Ecto neural progenitor cell (in vitro differentiated cells): ENCODE measurements at regions not wholly inside any gene's neighbourhood (a gene's known extent, or its start where the extent isn't known, plus 50 kb on each side); places are given as distances from the start of the nearest gene placed in this dataset.
A peak's percentile ranks its signal among the peaks of the same experiment; 100 is the strongest.

Experiments
- DNase-seq: peaks from one replicate; pipeline ENCODE4 v3.0.0-alpha.2; 2018; ENCODE audit warnings: low spot score

DNA sequence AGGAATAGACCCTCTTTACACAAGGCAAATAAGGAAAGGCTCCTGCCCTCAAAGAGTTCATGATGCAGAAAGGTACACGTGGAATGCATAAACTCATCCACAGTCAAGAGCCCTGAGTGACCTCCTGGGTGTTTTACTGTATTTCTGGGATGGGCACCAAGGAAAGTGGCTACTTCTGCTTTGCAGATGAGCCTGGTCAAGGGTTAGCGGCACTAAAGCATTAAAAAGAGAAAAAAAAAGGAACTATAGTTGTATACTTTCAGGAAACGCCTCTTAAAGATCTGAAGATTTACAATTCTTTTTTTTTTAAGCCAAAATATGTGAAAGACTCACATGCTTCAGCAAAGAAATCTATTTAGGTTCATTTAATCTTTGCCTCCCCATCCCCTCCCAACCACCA is 366.2 kb upstream of the PDE4D start:
- no peak for DNase-seq

DNA sequence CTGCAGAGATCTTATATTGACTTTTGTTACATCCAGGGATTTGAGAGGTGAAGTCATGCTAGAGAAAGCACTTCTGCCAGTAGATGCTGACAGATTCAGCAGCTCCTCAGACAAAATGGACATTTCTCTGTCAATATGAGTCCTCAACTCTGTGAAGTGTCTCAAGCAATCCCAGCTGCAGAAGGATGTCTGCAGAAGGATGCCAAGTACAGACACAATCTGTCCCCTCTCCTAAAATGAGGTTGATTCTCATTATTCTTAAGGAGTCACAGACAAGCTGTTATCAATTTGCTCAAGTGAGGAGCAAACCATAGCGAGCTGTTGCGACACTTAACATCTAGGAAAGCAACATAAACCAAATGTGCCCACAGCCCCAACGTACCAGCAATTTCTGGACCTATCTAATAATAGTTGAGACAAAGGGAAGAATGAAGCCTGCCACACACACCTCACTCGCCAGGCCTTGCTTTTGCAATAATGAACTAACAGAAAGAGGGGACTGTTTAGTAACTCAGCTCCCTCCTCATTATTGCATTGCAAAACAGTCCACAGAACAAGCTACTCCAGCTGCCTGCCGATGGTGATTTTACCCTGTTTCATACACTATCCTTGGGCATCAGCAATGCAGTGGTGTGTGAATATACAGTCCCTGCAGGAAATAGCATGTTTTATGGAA is 364.2 kb upstream of the PDE4D start:
- DNase-seq = no peak

DNA sequence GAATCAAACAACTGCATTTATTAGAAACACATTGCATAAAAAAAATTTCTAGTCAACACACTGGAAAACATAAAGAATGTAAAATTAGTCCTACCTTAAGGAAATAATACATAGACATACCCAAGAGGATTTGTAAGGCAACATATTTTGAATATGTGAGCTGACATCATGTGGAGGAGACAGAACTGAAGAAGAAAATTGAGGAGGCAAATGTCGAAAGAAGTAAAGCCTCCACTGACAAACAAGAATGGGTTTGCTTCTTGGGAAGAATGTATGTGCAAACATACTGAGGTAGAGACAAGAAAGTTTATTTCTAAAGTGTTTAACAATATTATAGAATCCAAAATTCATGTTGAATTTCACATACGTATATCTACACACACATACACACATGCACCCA is 363.0 kb upstream of the PDE4D start:
- DNase-seq = no peak

DNA sequence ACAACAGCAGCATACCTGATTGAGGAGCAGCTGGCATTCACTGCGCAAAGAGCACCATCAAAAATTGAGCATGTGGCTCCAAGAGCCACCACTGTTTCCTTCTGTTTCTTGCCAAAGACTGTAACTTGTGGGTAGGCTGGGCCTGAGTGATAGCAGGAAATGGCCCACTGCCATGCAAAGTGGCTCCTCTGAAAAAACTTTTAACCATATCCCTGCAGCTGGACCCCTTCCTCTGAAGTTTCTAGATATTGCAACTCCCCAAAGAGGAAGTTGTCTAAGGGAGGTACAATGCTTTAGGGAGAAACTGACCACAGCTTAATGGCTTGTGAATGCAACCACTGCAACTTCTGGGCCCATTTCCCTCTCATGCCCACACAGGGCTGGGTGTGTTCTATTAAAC is 355.4 kb upstream of the PDE4D start:
- no peak for DNase-seq

DNA sequence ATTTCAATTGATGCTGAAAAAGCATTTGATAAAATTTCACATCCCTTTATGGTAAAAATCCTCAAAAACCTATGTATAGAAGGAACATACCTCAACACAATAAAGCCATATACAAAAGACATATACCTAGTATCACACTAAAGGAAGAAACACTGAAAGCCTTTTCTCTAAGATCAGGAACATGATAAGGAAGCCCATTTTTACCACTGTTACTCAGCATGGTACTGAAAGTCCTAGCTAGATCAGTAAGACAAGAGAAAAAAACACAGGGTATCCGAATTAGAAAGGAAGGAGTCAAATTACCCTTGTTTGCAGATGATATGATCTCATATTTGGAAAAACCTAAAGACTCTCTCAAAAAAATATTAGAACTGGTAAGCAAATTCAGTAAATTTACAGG is 350.2 kb upstream of the PDE4D start:
- no peak for DNase-seq

DNA sequence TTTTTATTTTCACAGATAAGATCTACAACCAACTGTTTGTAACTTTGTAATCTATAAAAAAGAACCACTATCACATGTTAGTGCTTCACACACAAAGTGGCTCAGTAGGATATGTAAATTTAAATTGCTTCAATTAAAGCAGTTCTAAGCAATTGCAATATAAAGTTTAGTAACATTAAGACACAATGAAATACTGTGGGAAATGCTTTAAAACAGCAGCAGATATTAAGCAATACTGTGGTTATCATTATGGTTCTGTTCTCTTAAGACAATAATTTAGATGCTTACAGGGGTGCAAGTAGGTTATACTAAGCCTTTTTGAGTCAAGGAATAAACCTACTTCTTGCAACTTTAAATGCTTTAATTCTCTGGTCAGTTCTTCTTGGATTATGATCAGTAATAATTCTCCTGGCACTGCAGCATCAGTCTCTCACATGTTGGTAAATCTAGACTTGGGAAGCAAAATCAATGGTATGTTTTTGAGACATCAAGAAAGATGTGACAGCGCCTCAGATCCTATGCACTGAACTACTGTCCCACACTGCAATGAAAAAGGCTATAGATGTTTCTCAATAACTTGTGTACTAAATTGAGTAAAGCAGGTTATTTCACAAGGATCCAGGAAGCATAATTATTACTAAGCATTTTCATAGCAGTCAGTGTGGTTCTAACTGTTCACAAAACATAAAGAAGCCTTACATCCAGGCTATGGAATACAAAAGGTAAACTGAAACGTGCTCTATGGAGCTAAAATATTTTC is 338.7 kb upstream of the PDE4D start:
- DNase-seq = no peak

DNA sequence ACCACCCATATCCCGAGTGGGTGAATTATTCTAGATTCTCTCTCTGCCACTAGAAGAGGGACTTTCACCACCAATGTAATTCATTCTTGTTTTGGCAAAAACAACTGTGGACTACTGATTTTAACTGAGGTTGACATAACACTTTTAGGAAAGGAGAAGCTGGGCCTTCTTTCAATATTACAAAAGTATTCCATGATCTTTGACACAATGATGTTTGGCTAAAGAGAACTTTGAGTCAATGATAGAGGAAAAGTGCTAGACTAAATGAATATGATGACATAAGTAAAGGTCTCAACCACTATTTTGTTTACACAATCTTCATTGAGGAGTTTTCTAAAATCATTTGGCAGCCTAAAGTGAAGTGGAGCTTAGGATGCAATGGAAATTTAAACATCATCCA is 336.9 kb upstream of the PDE4D start:
- DNase-seq = no peak

DNA sequence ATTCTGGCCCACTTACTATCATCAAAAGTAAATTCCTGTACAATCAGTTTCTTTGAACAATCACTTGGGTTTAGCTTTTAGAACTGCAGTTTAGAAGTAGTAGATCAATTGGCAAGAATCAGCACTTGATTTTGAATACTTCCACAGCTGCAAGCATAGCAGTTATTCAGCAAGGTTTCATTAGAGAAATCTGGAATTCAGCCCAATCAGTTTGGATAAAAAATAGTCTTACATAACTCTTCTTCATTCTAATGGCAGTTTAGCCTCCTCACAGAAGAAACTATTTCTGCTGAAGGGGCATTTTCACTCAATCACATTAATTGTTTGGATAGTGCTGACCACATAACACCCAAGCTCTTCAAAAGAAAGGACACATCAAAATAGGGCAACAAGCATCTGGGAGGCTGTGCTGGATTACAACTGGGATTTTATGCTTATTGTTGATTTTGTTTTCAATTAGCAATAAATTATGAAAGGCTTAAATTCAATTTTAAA is 336.2 kb upstream of the PDE4D start:
- DNase-seq = no peak

DNA sequence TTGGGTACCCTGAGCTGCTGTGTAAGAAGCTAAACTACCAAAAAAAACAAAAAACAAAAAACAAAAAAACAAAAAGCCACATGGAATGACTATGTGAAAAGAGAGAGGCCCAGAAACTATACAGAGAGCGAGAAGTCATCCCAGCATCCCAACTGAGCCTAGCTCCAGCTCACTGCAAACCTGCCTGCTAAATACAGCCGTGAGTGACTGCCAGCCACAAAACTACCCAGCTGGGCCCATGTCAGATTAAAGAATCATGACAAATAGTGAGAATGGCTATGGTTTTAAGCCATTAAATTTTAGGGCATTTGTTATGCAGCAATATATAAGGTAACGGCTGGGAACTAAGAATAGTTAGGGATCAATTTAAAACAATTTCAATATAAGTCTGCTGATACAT is 335.1 kb upstream of the PDE4D start:
- DNase-seq = no peak

DNA sequence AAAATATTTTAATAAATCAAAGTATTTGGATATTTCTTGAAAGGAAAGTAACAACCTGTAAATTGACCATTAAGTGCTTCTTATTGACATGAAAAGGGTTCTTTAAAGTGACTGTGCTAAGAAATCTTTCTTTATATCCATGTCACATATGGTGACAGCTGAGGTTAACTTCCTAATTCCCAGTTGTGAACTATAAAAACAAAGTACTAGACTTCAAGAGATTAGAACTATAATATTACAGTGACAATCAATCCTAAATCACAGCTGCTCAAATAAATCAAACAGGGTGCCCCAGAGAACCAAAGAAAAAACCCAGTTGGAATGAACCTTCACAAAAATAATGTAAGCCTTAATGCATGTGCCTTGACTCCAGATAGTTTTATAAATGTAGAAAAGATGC is 332.6 kb upstream of the PDE4D start:
- DNase-seq = no peak

DNA sequence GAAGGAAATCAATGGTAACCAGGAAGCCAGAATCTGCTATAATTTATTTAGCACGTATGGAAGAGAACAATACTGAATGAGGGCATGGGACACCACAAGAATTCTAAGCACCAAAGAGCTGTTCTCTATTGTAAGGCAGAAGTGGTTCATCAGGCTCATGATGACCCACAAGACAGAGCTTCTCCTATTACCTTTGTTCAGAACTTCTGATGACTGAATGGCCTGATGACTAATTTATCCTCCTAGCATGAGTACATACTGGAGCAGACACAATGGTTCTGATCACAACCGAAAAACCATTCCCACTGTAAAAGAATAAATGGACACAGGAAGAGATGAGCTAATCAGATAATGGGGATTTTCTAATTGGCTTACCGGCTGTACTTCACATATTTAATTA is 329.8 kb upstream of the PDE4D start:
- DNase-seq = no peak

DNA sequence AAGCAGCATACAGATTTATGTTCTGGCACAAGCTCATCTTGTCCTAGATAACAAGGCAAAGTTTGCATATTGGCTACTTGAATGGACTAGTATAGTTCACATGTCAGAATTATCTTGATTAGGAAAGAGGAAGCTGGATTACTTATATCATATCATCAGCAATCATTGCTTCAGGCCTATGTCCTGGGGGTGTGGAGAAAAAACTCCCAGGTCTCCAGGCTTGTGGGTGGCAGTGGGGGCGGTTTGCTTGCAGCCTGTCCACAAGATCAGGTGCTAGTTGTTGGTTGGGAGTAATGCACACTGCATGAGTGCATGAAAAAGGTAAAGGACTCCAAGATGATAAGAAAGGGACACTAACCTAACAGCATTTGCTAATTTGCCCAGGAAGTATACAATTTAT is 326.4 kb upstream of the PDE4D start:
- DNase-seq = no peak

DNA sequence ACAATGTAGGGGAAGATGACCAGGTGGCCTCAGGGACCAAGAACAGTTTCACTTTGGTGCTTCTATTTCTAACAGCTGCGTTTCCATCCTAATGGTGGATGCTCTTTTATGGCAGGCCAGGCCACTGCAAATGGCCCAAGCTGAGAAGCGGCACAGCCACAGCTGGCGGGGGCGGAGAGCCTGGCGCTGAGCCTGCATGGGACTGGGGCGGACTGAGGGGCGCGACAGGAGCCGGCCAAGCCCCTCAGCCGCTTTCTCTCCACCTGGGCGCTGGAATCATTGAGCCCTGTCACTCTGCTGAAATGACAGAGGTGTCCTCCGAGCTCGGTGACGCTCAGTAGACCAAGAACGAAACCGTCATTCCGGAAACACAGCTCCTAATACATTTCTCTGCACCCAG is 317.3 kb upstream of the PDE4D start:
- DNase-seq = peak; percentile 55

DNA sequence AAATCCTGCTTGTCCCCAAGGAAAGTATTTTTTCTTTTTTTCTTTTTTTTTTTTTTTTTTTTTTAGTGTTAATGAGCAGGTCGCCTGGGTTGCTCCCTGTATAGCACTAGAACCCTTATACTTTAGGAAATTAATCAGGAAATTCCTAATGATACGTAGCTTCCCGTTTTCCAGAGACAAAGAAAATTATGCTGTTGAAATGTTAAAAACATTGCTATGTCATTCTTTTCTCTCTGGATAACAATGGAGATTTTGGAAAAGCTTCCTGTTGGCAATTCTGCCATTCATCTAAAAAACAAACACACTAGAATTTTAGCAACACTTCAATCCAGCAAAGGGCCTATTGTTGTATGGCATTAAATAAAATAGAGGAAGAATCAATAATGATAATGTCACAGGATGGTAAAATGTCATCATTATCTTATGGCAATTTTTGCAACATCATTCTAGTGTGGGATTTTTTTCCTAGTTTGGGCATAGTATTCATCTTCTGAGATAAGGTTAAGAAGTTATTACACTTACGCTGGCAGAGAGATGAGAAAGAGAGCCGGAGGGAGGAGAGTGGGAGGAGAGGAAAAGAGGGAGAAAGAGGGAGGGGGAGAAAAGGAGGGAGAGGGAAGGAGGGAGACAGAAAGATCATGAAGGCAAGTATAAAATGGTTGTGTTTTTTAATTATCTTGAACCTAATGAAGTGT is 315.8 kb upstream of the PDE4D start:
- no peak for DNase-seq

DNA sequence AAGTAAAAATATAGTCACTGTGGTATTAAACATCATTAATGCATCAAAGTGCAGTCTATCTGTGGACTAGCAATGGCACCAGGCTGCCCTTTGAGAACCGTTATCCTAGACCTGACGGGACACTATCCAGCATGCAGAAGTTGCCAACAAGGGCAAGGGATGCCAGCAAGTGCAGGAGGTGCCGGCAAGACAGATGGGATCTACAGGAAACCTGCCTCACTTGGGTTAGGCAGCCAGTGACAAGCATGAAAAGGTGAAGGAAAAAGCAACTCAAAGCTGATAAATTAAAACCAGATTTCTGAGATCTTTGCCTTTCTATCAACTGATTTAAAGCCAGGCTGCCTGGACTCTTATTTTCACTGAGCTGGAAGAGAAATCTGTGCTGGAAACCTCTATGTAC is 315.2 kb upstream of the PDE4D start:
- no peak for DNase-seq

DNA sequence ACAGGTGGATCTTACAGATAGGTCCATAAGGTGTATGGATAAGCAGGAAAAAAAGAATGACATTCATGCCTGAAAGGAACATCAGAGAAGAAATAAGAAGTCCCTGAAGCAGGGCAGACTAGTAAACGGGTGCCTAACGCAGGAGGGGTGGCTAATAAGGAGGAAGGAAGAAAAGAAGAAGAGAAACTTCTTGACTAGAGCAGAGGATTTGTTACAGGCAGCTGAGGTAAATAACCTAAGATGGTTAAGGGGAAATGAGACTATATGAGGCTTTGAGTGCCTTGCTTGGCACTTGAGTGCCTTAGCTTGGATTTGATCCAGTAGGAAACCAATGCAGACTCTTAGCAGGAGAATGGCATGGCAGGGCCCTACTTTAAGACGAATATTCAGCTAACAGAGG is 313.5 kb upstream of the PDE4D start:
- no peak for DNase-seq

DNA sequence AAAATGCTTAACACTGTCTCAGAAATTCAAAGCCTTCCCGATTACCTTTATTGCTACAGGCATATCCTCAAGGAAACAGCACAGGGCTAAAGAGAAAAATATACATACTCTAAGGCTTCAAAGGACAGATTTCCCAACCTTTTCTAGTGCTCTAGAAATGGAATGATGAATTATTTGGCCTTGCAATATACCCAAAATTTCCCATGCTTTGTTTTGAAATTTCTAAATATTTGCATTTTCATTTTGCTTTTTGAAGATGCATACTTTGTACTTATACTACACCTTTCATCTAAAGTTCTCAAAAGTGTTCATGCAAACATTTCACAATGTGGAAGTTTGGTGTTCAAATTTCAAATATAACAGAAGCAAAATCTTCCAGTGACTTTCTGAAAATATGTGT is 312.7 kb upstream of the PDE4D start:
- DNase-seq = no peak

DNA sequence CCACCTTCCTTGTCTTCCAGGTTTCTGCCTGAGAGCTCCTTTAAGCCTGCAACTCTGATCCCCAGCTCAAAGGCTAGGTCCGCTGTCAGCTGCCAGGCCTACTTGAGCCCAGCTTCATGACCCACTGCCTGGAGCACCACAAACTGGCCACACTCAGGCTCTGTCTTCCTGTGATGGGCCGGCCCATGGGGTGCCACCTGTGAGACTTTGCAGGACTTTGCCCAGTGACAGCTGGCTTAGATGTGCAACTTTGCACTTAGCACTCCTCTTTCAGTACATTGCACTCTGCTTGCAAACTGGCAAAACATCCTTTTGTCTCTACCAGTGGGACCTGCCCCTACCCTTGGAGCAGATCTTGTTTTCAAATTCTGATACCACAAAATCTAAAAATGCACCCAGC is 311.5 kb upstream of the PDE4D start:
- DNase-seq = no peak

DNA sequence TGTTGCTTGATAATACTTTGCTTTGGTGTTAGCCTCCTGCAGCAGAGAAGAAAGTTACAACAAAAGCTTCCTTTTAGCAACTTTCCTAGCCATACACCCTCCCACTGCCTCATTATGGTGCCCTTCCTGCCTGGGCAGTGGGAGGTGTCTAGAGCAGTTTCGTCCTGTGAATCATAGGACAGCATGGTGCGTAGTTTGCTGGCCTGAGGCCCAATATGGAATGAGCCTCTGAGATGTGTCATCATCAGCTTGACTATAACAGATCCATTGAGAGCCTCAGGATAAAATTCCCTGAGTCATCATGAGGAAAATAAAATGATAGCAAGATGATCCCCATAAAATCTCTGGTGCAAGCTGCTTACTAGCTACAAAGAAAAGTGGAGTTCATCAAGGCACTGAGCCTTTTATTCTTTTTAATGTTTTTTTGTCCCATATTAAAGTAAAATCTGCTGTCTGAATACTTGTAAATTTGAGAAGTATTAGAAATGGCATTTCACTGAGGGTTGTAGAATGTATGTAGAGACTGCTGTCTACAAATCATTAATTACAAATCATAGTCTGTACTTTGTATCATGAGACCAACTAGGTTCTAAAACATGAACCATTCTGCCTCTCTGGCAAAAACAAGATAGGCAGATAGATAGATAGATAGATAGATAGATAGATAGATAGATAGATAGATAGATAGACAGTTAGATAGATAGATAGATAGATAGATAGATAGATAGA is 303.0 kb upstream of the PDE4D start:
- no peak for DNase-seq

DNA sequence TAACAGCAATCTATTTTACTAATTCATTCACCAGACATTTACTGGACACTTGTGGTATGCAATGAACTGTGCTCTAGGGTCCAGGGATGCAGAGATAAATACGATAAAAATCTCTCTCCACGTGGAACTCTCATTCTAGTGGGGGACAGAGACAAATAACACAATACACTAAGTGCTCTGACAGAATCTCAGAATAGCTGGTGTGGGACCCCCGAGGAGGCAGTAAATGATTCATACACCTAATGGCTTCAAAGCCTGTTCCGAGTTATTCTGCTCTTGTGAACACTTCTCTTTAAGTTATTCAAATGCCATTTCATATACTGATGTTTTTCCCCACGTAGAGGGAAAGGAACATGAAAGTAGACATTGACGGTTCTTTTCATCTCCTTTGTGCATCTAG is 302.0 kb upstream of the PDE4D start:
- no peak for DNase-seq

DNA sequence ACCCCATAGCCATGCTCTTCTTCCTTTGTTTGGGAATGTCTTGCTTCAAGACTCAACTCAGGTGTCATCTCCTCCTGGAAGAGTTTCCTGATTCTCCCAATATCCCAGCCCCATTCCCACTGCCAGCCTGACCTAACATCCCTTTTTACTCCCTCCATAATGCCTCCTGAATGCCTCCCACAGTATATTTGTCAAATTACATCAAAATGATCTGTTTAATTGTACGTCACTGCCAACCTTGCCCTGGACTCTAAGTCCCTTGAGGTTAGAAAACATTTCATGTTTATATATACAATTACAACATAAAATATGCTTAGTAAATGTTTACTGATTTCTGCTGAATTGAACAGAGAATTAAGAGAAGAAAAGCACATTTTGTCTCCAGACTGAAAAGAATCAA is 301.6 kb upstream of the PDE4D start:
- no peak for DNase-seq

DNA sequence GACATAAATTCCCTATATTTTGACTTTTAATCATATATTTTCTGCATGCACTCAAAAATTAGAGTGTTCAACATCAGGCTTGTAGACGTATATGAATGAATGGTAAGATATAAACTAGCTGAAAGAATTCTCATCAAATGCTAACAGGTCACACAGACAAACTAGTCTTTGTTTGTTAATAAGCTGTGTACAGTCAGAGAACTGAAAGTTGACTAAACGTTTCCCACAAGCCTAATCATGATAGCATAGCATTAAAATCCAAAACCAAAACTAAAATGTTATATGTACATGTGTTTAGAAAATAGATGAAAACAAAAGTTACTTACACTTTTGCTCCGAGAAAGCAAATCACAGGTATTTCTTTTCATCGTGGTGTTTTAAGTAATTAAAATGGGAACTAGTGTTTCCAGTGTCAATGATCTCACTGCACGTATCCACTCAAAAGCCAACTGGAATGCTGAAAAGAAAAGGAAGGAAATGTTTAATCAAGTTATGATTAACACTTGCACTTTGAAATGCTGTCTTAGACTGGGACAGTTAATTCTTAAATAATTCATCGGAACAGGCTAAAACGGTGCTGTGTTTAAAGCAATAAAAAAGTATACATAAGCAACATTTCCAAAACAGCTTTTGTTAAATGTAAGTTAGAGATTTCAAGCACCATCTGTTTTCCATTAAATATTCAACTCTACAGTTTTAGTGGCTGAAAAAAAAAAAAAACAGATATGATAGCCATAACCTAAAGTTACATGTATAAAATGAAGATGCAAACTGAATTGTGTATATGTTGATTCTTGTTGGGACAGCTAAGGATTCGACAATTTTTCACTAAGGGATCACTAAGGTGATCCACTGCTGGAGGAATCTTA is 291.9 kb upstream of the PDE4D start:
- DNase-seq = no peak
